Activated T-cell treated with anti-CD3 and anti-CD28 coated beads for 24 hours (primary cell): ENCODE measurements at regions not wholly inside any gene's neighbourhood (a gene's known extent, or its start where the extent isn't known, plus 50 kb on each side); places are given as distances from the start of the nearest gene placed in this dataset.

ENCODE experiments used
- DNase-seq: peaks from one replicate; pipeline ENCODE4 v3.0.0-alpha.2; 2020; ENCODE audit warnings: low read depth

DNA sequence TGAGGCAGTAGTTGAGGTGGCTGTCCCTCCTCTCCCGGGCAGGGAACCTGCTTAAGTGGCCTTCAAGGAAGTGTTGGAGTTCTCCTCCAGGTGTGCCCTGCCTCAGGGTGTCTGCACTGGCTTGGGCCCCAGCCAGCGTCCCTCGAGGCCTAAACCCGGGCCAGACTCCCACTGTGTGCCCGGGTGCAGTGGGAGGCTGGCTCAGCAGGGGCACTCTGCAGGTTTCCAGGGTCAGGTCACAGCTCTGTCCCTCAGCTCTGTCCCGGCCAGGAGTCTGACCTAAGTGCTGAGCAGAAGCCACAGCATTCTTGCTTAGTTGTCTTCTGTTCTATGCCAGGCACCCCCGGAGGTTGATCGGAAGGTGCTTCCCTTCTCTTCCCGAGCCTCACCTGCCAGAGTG, 69.0 kb upstream of the OTOS start:
- no peak for DNase-seq

DNA sequence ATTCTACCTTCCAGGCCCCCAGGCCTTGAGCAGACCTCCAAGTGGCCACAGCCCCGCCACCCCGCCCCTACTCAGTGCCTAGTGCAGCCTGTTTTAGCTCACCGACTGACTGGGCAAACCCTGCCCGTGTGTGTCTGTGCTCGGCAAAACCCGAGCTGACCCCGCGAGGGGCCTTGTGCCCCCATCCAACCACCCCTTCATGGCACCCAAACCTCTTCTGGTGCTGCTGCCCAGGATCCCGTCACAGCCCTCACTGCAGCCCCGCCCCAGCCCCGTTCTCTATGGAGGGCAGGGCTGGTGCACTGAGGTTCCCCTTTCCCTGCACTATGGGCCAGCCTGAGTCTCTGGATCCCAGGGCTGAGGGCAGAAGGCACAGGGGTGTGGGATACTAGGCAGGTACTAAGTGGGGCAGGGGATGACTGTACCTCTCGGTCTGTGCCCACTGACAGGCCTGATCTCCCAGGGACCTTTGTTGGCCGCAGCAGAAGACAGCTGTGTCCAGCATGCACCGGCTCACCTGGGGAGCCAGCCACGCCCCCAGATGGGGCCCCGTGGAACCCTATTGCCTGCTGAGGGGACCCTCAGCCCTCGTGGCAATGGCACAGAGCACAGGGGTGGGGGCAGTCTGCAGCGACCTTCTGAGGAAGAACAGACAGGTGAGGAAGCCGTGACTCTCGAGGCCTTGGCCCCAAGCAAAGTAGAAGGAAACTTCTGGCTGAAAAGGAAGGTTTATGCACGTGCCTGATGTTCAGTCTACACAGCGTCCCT, 69.9 kb upstream of the OTOS start:
- no peak for DNase-seq

DNA sequence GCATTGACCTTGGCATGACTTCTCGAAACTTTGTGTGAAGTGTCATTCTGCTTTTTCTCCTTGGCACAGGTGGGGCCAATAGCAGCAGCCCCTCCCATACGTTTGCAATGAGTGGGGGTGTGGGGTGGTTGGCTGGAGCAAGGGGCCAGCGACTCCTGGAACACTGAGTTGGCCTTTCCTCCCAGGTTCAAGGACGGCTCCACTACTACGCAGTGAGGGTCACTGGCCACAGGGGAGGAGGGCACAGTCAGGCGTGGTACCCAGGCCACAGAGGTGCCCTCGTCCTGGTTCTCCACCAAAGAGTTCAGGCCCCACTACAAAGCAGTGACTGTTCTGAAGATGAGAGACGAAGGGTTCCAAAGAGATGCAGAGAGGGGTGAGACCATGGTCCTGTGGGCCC, 70.6 kb upstream of the OTOS start:
- no peak for DNase-seq

DNA sequence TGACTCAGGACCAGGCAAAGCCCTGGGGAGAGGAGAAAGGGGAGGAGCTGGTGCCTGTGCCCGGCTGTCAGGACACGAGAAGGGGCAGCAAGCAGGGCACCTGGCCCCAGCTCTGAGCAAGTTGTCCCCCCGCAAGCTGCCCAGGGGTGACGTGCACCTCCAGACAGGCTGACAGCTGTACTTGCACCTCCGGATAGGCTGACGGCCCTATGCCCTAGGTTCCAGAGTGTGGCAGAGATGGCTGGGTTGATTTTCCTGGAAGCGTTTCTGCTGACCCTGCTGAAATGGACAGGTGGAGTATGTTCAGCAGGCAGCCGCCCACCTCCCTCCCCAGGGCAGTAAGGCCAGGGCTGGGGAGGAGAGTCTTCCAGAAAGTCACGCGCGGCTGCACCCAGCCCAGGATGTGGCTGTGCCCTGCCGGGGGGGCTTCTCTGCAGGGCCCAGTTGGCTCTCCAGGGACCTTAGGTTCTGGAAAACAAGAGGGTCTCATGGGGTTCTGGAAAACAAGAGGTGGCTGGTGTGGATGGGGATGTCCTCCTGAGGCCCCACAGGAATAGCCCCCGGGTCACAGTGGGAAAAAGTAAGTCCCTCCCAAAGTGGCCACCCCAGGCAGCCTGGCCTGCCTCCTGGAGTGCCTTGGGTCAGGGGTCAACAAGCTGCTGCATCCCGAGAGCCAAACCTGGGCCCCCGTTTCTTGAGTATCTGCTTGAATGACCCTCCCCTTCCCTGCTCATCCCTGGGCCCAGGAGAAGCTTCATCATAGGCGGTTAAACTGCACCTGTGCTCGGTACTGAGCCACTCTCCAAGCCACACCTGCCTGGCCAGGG, 71.4 kb upstream of the OTOS start:
- DNase-seq = no peak

DNA sequence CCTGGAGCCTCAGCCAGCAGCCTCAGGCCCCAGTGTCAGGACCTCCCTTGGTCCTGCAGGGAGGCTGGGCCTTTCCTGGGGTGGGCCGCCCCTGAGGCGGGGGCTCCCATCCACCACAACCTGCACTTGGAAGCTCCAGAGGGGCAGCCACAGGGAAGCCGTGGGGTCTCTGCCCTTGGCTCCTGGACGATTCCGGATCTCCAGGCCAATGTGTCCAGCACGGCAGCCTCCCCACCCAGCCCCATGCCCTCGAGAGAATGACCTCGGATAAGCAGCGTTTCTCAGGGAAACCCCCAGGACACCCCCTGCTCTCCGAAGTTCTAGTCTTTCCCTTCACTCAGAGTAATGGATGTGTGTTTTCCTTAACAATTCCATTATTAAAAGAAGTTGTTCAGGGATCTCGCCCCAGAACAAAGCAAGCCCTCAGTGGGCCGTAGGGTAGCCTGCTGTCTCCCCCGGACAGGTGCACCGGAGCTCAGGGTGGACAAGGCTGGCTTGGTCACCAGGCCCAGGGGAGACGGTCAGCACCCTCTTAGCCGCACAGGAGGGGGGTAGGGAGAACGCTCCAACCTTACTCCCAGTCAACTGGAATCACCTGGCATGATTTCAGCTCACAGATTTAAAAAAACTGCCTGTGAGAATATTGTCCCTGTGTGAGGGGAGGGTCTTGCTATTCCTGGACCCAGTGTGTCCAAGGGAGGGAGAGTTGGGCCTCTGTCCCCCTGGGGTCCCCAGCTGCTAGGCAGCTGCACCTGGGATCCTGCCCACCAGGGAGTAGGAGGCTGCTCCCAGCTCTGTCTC, 72.2 kb upstream of the OTOS start:
- DNase-seq = no peak

DNA sequence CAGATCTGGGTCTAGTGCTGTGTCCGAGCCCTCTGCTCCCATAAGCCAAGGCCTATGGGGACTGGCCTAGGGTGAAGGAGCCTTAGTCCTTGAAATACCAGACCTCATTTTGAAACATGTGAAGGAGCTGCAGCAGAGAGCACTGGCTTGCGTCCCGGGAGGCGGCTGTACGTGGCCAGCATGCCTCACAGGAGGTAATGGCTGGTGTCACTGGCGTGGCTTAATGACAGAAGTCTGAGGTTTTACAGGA, 72.7 kb upstream of the OTOS start:
- no peak for DNase-seq

DNA sequence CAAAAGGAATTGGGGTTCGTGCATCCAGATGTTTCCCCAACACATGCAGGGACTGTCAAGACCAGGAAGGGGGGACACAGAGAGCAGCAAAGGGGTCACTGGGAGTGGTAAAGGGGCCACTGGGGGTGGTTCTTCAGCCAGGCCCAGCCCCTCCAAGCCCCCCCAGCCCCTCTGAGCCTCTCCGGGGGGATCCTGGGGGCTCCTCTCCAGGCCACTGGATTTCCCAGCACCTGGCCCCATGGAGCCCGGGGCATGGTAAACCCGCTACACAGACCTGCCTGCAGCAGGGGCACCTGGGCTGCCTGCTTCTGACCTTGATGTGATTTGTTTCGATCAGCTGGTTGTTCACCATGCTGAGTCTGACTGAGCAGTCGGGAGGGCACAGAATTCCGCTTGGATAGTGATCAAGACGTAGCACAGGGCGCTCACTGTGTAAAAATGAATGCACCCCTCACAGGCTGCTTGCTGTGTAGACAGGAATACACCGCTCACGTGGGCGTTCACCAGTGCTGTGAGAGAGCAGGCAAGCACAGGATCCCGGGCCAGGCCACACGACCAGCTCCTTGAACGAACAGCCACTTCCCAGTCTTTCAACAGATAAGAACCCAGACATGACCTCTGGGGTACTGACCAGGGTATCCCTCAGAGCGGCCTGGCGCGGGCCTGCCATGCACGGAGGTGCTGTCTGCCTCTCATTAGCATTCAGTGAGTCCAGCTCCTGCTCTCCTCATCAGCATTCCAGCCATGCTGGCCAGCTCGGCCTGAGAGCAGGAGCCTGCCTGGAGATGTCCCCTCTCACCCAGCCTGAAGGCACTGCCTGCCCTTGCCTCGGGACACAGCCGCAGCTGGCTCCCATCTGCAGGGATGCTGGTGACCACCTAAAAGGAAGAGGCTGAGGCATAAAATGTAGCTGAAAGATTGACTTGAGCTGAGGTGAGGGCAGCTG, 73.3 kb upstream of the OTOS start:
- no peak for DNase-seq

DNA sequence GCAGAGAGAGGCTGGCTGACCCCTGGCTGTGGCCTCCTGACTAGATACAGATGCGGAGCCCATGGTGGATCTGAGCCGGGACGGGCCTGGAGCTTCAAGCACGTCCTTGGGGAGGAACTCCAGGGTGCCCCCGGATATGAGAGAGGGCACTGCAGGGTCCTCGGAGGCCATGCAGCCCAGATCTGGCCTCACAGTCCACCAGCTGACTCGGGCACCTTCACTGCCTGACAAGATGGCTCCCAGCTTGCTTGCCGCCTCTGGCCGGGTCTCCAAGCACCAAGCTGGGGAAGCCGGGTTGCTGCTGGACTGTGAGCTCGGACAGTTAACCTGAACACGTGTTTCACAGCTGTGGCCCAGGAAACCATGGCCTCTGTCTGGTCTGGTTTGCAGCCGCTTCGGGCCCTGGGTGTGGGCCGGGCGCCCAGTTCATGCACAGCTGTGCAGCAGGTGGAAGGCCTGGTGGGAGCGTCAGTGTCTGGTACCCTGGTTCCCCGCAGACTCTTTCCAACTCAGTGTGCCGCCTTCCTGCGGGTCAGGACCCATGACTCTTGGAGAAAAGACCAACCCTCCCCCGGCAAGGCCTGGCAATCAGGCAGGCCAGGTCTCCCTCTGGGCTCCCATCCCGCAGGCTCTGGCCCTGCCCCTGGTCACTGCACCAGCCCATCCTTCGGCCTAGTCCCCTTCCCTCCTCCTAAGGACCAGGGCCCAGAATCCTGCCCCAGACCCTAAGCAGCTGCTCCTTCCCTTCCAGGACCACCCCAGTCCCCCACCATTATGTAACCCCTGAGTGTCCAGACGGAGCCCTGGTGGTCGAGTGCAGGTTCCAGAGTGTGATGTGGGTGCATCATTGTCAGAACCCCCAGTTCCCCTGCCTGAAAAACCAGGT, 74.6 kb upstream of the OTOS start:
- no peak for DNase-seq

DNA sequence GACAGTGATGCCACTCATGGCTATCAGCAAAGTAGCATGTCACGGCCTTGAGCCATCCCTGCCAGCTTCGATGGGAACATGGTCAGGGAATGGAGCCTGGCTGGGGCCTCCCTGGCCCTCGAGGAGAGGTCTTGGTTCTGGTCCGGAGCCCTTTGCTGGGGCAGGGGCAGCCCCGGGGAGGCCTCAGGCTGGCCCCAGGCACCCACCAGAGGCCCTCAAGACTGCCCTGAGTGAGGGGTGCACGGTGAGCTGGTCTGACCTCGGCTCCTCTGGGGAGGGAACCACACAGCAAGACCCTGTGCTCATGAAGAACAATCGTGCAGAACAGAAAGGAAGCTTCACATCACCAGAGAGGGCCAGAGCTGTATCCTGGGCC, 75.2 kb upstream of the OTOS start:
- no peak for DNase-seq

DNA sequence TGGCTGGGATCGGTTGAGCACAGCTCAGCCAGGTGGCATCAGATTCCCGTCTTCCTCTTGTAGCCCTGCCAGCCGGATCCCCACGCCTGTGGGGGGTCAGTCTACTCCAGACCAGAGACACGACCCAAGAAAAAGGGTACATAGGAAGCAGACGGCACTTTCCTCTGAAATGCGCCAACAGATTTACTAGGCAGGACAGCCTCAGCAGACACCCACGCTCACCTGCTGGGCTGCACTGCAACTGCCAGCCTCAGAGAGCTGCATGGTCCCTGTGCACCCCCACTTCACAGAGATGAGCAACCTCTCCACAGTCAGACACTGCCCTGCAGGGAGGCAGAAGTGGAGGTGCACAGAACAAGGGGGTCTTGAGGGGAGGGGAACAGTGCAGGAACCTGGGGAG, 75.7 kb upstream of the OTOS start:
- DNase-seq = no peak

DNA sequence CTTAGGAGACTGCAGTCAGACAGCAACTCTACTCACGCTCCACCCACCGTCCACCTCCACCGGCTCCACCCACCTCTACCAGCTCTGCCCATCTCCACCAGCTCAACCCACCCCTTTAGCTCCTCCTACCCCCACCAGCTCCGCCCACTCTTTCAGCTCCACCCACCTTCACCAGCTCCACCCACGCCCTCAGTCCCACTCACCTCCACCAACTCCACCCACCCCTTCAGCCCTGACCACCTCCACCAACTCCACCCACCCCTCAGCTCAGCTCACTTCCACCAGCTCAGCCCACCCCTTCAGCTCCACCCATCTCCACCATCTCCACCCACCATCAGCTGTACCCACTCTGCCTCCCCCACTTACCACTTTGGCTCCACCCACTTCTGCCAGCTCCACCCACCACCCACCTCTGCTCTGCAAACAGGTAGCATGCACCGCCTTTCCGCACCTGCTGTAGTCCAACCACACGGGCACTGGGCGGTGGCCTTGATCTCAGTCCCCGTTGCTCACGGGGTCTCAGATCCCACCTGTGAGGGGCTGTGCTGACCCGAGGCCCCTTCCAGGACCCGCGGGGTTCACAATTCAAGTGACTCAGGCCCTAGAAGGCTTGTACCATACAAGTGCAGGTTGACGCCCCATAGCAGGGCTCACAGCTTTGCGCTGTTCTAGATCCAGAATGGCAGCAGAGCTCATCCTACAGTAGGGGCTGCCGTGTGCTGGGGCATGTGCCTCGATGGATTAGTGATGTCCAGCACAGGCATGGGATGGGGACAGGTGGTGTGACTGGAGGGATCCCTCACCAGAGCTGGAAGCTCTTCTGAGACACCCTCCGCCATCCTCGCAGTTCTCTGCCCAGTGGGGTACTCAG, 77.2 kb upstream of the OTOS start:
- DNase-seq = no peak

DNA sequence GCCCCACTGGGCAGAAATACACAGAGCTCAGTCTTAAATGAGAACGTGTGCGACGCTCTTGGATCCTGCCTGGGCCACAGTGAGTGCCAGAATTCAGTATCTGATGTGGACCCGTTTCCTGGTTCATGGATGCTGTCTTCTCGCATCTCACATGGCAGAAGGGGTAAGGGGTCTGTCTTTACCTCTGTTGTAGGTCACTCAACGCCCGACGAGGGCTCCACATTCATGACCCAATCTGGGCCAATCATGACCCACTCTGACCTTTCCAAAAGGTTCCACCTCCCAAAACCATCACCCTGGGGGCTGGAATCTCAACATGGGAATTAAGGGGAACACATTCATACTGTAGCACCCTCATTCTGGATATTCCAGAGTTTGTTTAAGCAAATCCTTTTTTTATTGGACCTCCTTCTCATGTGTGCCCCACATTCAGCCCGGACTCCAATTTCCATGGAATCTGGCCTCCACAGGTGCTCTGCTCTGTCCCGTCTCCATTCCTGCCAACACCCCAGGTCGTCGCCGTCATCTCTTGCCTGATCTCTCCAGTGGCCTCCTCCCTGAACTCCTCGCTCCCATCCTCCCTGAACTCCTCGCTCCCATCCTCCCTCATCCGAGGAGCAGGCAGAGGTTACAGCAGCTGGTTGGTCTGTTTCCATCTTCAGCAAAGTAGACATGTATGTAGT, 78.9 kb upstream of the OTOS start:
- no peak for DNase-seq

DNA sequence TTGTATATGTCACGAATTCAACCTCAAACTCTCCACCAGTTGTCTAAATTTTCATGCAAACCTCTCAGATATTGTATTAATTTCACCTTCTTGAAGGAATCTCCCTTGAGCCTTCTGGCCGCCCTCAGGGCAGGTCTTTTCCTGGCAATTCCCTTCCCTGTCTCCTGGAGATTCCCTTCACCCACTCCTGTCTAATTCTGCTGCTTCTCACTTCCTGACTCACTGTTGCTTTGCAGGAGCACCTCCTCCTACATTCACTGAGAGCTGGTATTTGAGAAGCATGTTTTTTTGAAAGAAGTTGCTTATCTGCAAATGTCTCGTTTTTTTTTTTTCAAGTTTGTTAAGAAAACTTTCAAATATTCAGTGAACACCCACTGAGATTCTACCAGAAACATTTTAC, 79.9 kb upstream of the OTOS start:
- no peak for DNase-seq

DNA sequence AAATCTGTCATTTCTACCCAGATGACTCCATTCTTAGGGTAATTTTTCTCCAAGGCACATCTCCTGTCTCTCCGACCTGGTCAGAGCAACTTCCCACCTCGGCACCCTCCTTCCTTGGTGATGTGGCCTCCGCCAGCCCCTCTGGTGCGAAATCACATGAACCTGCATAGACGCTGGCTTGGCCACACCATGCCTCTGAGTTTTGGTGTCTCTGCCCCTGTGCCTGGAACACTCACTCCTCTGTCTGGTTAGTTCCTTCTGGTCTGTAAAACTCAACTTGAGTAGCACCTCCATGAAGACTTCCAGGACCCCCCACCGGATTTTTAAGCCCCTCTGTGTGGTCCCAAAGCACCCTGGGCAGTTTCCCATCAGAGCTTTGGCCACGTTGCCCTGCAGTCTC, 83.2 kb upstream of the OTOS start:
- no peak for DNase-seq

DNA sequence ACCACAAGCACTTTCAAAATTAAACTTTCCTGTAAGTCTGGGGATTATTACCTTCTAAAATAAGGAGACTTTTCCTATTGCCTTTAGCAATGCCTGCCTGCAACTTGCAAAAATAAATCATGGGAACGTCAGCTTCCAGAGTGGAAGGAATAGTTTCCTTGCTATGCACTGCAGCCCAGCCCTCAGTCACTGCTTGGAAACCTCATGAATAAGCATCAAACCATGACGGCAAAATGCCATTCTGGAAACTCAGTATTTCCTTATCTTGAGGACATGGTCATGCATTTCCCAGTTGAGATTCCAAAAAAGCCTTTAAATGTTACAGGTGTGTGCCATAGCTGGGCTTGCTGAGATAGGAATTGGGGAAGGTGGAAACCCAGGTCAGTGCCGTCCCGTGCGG, 84.2 kb upstream of the OTOS start:
- no peak for DNase-seq

DNA sequence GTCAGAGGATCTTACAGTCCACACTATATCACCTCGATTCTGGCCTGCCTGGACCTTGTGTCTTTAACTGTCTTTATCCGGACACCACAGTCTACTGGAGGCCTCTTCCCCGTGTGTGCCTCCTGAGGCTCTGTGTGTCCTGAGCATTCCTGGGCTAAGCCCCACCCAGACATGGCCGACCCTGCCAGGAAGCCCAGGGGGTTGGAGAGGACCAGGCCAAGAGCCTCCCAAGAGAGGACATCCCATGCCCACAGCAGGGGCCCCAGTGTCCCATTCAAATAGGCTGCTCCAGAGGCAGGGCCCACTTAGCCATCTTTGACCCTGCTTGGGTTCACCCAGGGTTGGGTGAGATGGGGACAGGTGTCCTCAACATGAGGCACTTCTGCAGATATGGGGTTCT, 84.7 kb upstream of the OTOS start:
- no peak for DNase-seq

DNA sequence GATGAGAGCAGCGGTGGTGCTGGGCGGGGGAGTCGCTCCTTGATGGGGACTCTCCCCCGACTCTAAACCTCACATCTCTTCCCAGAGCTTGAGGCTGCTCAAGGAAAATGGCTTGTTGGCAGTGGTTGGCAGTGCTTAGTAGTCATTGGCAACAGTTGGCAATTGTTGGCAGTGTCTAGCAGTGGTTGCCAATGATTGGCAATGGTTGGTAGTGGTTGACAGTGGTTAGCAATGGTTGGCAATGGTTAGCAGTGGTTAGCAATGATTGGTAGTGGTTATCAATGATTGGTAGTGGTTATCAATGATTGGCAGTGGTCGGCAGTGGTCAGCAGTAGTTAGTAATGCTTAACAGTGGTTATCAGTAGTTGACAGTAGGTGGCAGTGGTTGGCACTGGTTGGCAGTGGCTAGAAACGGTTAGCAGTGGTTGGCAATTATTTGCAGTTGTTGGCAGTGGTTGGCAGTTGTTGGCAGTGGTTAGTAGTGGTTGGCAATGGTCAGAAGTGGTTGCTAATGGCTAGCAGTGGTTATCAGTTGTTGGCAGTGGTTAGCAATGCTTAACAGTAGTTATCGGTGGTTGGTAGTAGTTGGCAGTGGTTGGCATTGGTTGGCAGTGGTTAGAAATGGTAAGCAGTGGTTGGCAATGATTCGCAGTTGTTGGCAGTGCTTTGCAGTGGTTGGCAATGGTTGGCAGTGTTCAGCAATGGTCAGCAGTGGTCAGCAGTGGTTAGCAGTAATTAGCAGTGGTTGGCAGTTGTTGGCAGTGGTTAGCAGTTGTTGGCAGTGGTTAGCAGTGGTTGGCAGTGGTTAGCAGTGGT, 85.4 kb upstream of the OTOS start:
- no peak for DNase-seq

DNA sequence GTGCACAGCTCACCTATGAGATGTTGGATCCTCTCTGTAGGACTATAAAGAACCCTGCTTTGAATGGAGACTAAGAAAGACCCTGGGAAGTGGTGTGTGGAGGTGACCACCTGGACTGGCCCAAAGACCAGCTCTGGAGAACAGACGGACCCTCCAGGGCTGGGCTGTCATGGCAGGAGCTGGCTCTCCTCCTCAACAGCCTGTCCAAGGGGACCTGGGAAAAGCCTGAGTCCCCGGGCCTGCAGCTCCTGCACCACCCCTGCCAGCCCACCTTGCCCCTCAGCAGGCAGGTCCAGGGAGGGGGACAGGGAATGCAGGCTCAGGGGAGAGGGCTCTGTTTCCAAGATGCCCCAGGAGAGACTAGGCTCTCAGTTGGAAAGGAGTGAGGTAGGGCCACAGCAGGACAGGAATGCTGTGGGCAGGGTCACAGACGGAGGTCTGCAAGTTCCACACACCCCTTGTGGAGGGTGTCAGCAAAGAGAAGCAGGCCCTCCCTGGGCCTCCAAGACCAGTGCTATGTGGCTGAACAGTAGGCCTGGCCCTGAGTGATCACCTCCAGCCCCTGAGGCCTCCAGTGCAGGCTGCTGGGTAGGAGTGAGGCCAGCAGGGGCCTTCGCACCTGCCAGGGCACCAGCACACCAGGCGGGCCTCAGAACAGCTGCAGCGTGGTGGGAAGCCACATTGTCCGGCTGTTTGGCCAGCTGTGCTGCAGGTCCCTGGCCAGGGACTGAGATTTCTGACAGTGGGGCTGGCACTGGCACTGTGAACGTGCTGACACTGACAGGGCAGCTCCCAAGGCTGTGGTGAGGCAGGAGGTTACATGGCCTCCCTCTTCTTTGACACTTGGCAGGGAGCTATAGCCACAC, 86.4 kb upstream of the OTOS start:
- no peak for DNase-seq
